SKM-1 (cell line): ENCODE measurements at regions not wholly inside any gene's neighbourhood (a gene's known extent, or its start where the extent isn't known, plus 50 kb on each side); places are given as distances from the start of the nearest gene placed in this dataset.
"Not testable (repeated sequence)": the region's sequence is repeated elsewhere in the genome, so short reads cannot be mapped to it uniquely, and the experiment has no call there.

Experiments used
- DNase-seq: peaks from one replicate; lab custom pipeline; 2025; ENCODE audit not compliant: unreplicated experiment; lab: John Stamatoyannopoulos, UW

GRCh38 chr5:62142351-62142750 is 163.7 kb upstream of the KIF2A start:
- DNase-seq: no peak

- peak; percentile 17 for DNase-seq
Measured at GRCh38 chr5:62143268-62144229, 162.5 kb upstream of the KIF2A start.

- DNase-seq: no peak
Measured at GRCh38 chr5:62144401-62145022, 161.5 kb upstream of the KIF2A start.

GRCh38 chr5:62149879-62150278 is 156.1 kb upstream of the KIF2A start:
- no peak for DNase-seq

- DNase-seq: no peak
Measured at GRCh38 chr5:62152394-62153087, 153.5 kb upstream of the KIF2A start.

DNA sequence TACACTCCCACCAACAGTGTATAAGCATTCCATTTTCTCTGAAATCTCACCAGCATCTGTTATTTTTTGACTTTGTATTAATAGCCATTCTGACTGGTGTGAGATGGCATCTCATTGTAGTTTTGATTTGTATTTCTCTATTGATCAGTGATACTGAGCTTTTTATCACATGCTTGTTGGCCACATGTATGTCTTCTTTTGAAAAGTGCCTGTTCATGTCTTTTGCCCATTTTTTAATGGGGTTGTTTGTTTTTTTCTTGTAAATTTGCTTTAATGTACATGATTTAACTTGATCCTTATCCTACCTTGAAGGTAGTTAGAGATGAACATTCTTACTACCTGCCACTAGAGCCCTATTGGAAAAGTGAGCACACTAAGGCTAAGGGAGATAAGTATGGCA is 151.2 kb upstream of the KIF2A start:
- no peak for DNase-seq

GRCh38 chr5:62155988-62156387 is 150.0 kb upstream of the KIF2A start:
- DNase-seq: no peak

- no peak for DNase-seq
Measured at GRCh38 chr5:62167561-62168057, 138.4 kb upstream of the KIF2A start.

DNA sequence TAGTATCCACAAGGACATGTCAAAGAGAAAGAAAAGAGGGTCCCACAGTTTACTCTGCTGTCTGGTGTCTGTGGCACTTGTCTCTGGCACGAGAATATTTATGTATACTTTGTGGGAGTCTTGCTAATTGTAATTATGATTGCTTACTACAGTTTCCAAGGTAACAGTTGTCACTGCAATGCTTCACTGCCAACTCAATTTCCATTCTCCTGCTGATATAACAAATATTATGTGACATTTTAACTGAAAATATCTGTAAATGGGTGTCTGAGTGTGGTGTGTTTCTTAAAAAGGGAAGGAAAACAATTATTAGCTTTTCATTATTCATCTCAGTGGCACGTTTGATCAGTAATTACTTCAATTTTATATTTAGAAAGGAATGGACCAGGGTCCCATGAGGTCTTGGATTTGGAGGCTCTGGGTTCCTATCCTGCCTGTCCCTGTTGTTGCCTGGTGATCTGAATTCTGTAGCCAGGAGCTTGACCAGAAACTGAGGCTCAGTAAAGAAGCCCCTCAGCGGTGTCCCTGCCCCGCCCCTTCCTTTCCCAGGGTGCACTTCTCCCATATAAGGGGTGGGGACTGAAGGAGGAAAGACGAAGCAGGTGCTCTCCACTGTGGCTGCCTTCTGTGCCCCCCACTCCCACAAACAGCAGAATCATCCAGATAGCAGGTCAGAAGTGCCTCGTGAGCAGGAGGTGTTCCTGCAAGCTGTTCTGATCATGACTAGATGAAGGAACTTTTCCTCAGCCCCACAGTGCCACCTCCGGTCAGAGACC is 137.3 kb upstream of the KIF2A start:
- no peak for DNase-seq

GRCh38 chr5:62178258-62178657 is 127.7 kb upstream of the KIF2A start:
- DNase-seq: no peak

DNA sequence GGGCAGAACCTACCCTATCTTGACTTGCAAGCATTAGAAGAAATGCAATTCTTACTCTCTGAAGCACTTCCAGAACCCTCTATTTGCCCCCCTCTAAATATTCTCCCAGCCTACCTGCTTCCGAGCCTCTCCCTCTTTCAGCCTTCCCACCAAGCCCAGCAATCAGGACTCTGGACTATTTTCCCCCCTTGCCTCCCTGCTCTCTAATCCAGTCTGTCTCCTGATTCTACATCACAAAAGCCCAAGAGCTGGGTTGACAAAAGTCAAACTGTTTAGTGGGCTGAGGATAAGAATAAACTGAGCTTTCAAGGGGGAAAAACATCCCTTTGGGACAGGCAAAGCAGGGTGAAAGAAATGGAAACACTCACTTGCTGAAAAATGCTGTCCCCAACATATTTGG is 123.2 kb upstream of the KIF2A start:
- DNase-seq: no peak

GRCh38 chr5:62183727-62184126 is 122.3 kb upstream of the KIF2A start:
- DNase-seq: no peak

DNA sequence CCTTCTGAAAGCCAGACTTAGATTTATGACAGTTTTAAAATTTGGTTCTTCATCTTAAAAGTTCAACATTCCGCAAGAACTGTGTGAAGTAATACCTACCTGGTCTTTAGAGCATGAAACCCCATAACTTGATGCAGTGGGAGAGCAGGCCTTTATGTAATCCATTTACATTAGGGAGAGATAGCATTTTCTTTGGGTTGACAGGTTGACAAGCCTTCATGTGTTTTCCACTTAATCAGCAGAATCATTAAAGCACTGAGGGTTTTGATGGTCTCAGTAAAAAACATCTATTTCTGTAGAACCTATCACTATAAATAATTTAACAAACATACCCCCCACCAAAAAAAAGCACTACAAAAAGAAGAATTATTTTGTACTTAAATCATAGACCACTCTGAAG is 121.6 kb upstream of the KIF2A start:
- DNase-seq: no peak

GRCh38 chr5:62190173-62190572 is 115.8 kb upstream of the KIF2A start:
- no peak for DNase-seq

- no peak for DNase-seq
Measured at GRCh38 chr5:62190931-62191330, 115.1 kb upstream of the KIF2A start.

DNA sequence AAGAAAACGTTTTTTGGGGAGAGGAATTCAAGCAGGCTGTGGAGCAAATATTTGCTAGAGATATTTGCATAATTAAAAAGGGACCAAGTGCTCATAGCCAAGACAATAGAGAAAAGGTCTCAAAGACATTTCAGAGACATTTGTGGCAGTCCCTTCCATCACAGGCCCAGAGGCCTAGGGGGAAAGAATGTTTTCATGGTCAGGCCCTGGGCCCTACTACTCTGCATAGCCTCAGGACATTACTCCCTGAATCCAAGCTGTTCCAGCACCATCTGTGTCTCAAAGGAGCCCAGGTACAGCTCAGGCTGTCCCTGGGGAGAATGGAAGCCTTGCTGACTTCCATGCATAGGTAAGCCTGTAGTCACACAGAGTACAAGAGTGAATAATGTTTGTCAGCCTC is 113.0 kb upstream of the KIF2A start:
- DNase-seq: no peak

DNA sequence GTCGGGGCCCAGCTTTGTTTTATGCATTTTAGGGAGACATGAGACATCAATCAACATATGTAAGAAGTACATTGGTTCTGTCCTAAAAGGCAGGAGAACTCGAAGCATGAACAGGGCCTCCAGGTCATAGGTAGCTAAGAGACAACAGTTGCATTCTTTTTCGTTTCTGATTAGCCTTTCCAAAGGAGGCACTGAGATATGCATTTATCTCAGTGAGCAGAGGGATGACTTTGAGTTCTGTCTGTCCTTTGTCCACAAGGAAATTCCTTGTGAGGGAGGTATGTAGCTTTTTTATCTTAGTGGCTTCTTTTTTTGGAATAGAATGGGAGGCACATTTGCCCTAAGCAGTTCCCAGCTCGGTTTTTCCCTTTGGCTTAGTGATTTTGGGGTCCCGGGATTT is 109.5 kb upstream of the KIF2A start:
- DNase-seq: not testable (repeated sequence)

GRCh38 chr5:62197697-62198096 is 108.3 kb upstream of the KIF2A start:
- DNase-seq: no peak

GRCh38 chr5:62198421-62198820 is 107.6 kb upstream of the KIF2A start:
- DNase-seq: no peak

- peak; percentile 5 for DNase-seq
Measured at GRCh38 chr5:62199792-62200716, 106.0 kb upstream of the KIF2A start.
